ENCODE measurements at regions not wholly inside any gene's neighbourhood (a gene's known extent, or its start where the extent isn't known, plus 50 kb on each side); places are given as distances from the start of the nearest gene placed in this dataset.

- TF ChIP-seq REST (IDR thresholded peaks at IDR 0.05; ENCODE audit: insufficient replicate concordance, low read depth) (no peak), POLR2AphosphoS5 (IDR thresholded peaks at IDR 0.05; ENCODE audit: low read depth) (no peak), GABPA (IDR thresholded peaks at IDR 0.05; ENCODE audit: low read depth) (no peak), SPI1 (IDR thresholded peaks at IDR 0.05; ENCODE audit: borderline replicate concordance, low read depth) (peak; percentile 99)
- TF ChIP-seq, protein P1, sequence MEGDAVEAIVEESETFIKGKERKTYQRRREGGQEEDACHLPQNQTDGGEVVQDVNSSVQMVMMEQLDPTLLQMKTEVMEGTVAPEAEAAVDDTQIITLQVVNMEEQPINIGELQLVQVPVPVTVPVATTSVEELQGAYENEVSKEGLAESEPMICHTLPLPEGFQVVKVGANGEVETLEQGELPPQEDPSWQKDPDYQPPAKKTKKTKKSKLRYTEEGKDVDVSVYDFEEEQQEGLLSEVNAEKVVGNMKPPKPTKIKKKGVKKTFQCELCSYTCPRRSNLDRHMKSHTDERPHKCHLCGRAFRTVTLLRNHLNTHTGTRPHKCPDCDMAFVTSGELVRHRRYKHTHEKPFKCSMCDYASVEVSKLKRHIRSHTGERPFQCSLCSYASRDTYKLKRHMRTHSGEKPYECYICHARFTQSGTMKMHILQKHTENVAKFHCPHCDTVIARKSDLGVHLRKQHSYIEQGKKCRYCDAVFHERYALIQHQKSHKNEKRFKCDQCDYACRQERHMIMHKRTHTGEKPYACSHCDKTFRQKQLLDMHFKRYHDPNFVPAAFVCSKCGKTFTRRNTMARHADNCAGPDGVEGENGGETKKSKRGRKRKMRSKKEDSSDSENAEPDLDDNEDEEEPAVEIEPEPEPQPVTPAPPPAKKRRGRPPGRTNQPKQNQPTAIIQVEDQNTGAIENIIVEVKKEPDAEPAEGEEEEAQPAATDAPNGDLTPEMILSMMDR (IDR thresholded peaks at IDR 0.05; ENCODE audit: insufficient read depth, low read length) = no peak
These were observed 199.4 kb upstream of the NPVF start for GRCh38 chr7:25427721-25428120.

All from HL-60 (cell line).